ENCODE measurements at regions not wholly inside any gene's neighbourhood (a gene's known extent, or its start where the extent isn't known, plus 50 kb on each side); places are given as distances from the start of the nearest gene placed in this dataset.
A peak's percentile ranks its signal among the peaks of the same experiment; 100 is the strongest.

GRCh38 chr11:45341372-45341771 lies 55.2 kb upstream of the SYT13 start:
- no peak for DNase-seq

GRCh38 chr11:45339729-45340519 lies 53.8 kb upstream of the SYT13 start:
- peak; percentile 91 for DNase-seq

GRCh38 chr11:45337583-45338360 lies 51.6 kb upstream of the SYT13 start:
- DNase-seq: no peak

- DNase-seq: no peak
Observed at GRCh38 chr11:45336136-45336535, 50.0 kb upstream of the SYT13 start.
